Panc1 (cell line): ENCODE measurements at regions not wholly inside any gene's neighbourhood (a gene's known extent, or its start where the extent isn't known, plus 50 kb on each side); places are given as distances from the start of the nearest gene placed in this dataset.
A peak's percentile ranks its signal among the peaks of the same experiment; 100 is the strongest.

Experiments
- ATAC-seq: fragments of 200-7000 bp; cut with Tn5 transposase; 2 replicates; pipeline ENCODE4 v1.9.1; 2020; ENCODE audit warnings: mild to moderate bottlenecking, moderate library complexity
- BruUV-seq: library from RNA; stranded (reverse); fragments of 400-500 nt; replicated peaks from 2 replicates; lab custom pipeline; 2021; lab: Mats Ljungman, UMichigan
- CTCF ChIA-PET: fragments of 300-600 bp; sonication (Branson Sonifier 250); formaldehyde crosslinking; loops from one replicate; lab custom pipeline; 2022; ENCODE audit warnings: antibody characterized with exemption; lab: Charles Lee
- POLR2A ChIA-PET: fragments of 300-600 bp; sonication (Branson Sonifier 250); formaldehyde crosslinking; loops from one replicate; lab custom pipeline; 2022; ENCODE audit warnings: antibody characterized with exemption; lab: Charles Lee
- DNase-seq: peaks from one replicate; pipeline ENCODE4 v3.0.0-alpha.2; 2010; ENCODE audit warnings: low read depth, low spot score
- H3K27ac ChIP-seq: 2 replicates; pipeline ENCODE4 v1.5.1; 2011; ENCODE audit warnings: mild to moderate bottlenecking, low read length, inconsistent platforms
- H3K27me3 ChIP-seq: fragments of 200-500 bp; sonication (Bioruptor generic); 2 replicates; pipeline ENCODE4 v1.6.0; 2014; ENCODE audit warnings: low read length, inconsistent platforms; ENCODE audit not compliant: control insufficient read depth, insufficient read depth
- H3K36me3 ChIP-seq: fragments of 200-500 bp; sonication (Bioruptor generic); 2 replicates; pipeline ENCODE4 v1.5.1; 2014; ENCODE audit warnings: inconsistent platforms, mild to moderate bottlenecking, low read length, moderate library complexity; ENCODE audit not compliant: control insufficient read depth, insufficient read depth
- H3K4me1 ChIP-seq: 2 replicates; pipeline ENCODE4 v1.5.1; 2011; ENCODE audit warnings: inconsistent platforms, mild to moderate bottlenecking, low read length, moderate library complexity; ENCODE audit not compliant: control insufficient read depth, insufficient read depth
- H3K4me3 ChIP-seq, 2 experiments: 2 replicates each; pipeline ENCODE4 v1.5.1; 2011 to 2012; ENCODE audit warnings: low read depth in 2 of 2, low read length in 2 of 2, mild to moderate bottlenecking in 2 of 2, inconsistent platforms in 1 of 2, moderate library complexity in 1 of 2
- H3K9me3 ChIP-seq: fragments of 200-500 bp; sonication (Bioruptor generic); 2 replicates; pipeline ENCODE4 v1.5.1; 2014; ENCODE audit warnings: low read depth, mild to moderate bottlenecking, inconsistent platforms, low read length, moderate library complexity; ENCODE audit not compliant: control insufficient read depth, insufficient read depth
- POLR2AphosphoS5 ChIP-seq: IDR thresholded peaks from 2 replicates; pipeline ENCODE4 v1.6.1; 2012; ENCODE audit warnings: mild to moderate bottlenecking, low read depth, low read length, moderate library complexity
- SIN3A ChIP-seq: IDR thresholded peaks from 2 replicates; pipeline ENCODE4 v1.6.1; 2012; ENCODE audit warnings: low read depth, mild to moderate bottlenecking, low read length, moderate library complexity, borderline replicate concordance; ENCODE audit not compliant: insufficient read depth
- TCF7L2 ChIP-seq: IDR thresholded peaks from 2 replicates; pipeline ENCODE4 v1.6.1; 2011; ENCODE audit warnings: mild to moderate bottlenecking, low read depth, low read length, inconsistent platforms
- in situ Hi-C: cut with HindIII; loops from 2 replicates; pipeline ENCODE4 v1.10.0; 2016; ENCODE audit warnings: low sequenced_read_pairs, low pct_unique_long_range_greater_than_20kb
- intact Hi-C: fragments of 100-400 bp; cut with micrococcal nuclease; formaldehyde crosslinking; loops from one replicate; pipeline ENCODE4 v1.10.0; 2022; ENCODE audit not compliant: unreplicated experiment
- TF ChIP-seq, protein P1 (sequence below): fragments of 450-650 bp; IDR thresholded peaks from 2 replicates; pipeline ENCODE4 v1.5.1; 2017; ENCODE audit warnings: mild to moderate bottlenecking
- TF ChIP-seq, protein P2 (sequence below), 2 experiments: IDR thresholded peaks; 2 replicates each; pipeline ENCODE4 v1.6.1; 2011 to 2012; ENCODE audit warnings: low read depth in 2 of 2, control low read depth in 1 of 2, low read length in 1 of 2, mild to moderate bottlenecking in 1 of 2, moderate library complexity in 1 of 2; ENCODE audit not compliant: insufficient read depth in 1 of 2

DNA sequence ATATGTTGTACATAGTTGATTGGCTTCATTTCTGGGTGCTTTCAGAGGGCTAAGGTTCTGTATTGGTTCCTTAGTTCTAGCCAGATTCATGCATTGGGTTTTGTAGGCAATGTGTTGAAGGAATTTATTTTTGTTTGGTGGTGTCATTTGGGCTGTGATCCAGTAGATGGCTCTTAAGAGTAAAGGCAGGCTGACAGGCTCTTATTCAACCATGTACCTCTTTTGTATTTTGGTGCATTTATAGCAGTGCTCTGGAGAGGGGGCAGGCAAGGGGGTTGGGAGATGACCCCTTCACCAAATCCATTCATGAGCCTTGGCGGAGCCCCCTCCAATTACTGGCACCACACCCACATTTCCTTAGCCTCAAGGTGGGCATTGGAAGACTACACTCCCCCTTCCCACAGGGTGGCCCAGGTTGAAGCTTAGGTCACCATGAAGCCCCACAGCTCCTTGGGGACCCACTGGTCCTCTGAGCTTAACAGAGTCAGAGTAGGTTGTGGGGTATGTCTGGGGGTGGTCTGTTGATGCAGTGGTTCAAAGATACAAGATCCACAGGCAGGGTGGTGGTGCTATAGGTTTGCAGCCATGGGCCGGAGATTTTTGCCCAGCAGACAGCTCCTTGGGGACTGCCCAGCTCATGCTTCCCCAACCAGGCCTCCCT lies 143.0 kb upstream of the GNPDA2 start:
- POLR2A ChIA-PET, result no interaction called here
- H3K9me3 ChIP-seq, result no peaks in the 10 kb centered on the region
- TF ChIP-seq, protein P1, sequence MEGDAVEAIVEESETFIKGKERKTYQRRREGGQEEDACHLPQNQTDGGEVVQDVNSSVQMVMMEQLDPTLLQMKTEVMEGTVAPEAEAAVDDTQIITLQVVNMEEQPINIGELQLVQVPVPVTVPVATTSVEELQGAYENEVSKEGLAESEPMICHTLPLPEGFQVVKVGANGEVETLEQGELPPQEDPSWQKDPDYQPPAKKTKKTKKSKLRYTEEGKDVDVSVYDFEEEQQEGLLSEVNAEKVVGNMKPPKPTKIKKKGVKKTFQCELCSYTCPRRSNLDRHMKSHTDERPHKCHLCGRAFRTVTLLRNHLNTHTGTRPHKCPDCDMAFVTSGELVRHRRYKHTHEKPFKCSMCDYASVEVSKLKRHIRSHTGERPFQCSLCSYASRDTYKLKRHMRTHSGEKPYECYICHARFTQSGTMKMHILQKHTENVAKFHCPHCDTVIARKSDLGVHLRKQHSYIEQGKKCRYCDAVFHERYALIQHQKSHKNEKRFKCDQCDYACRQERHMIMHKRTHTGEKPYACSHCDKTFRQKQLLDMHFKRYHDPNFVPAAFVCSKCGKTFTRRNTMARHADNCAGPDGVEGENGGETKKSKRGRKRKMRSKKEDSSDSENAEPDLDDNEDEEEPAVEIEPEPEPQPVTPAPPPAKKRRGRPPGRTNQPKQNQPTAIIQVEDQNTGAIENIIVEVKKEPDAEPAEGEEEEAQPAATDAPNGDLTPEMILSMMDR, result 0 out of 2 replicates have a peak, but pooled peaks have one; percentile 9
- TF ChIP-seq SIN3A (no peak), POLR2AphosphoS5 (no peak), TCF7L2 (no peak)
- TF ChIP-seq, protein P2, sequence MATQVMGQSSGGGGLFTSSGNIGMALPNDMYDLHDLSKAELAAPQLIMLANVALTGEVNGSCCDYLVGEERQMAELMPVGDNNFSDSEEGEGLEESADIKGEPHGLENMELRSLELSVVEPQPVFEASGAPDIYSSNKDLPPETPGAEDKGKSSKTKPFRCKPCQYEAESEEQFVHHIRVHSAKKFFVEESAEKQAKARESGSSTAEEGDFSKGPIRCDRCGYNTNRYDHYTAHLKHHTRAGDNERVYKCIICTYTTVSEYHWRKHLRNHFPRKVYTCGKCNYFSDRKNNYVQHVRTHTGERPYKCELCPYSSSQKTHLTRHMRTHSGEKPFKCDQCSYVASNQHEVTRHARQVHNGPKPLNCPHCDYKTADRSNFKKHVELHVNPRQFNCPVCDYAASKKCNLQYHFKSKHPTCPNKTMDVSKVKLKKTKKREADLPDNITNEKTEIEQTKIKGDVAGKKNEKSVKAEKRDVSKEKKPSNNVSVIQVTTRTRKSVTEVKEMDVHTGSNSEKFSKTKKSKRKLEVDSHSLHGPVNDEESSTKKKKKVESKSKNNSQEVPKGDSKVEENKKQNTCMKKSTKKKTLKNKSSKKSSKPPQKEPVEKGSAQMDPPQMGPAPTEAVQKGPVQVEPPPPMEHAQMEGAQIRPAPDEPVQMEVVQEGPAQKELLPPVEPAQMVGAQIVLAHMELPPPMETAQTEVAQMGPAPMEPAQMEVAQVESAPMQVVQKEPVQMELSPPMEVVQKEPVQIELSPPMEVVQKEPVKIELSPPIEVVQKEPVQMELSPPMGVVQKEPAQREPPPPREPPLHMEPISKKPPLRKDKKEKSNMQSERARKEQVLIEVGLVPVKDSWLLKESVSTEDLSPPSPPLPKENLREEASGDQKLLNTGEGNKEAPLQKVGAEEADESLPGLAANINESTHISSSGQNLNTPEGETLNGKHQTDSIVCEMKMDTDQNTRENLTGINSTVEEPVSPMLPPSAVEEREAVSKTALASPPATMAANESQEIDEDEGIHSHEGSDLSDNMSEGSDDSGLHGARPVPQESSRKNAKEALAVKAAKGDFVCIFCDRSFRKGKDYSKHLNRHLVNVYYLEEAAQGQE (IDR thresholded peaks at IDR 0.05; ENCODE audit: insufficient read depth in 1 of 2, low read depth in 2 of 2, low read length in 1 of 2), result no peak
- in situ Hi-C loops, result no loop called here
- CTCF ChIA-PET, result no interaction called here
- H3K36me3 ChIP-seq, result no peaks in the 10 kb centered on the region
- intact Hi-C loops, result no loop called here
- H3K4me1 ChIP-seq, result no peaks in the 10 kb centered on the region
- ATAC-seq, result no peak
- H3K27ac ChIP-seq, result no peak overlapping the region
- no peaks in the 10 kb centered on the region for H3K27me3 ChIP-seq
- no peak overlapping the region for H3K4me3 ChIP-seq
- no TSS peak for BruUV-seq
- no peak for DNase-seq

DNA sequence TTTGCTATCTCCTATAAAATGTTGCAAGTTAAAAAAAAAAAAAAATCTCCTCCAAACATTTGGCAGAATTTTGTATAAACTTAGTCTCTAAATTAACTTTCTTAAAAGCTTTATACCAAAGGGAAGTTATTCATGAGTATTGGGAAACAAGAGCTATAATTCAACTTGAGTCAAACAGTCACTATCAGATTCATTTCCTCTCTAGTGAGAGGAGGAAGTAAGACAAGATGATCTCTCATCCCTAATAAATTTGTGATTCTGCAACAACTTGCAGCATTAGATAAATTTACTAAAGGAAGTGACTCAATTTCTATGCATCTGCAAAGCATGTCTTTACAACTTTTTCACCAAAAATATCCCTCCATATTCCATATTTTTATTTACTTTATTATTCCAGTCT lies 135.4 kb upstream of the GNPDA2 start:
- Histone ChIP-seq H3K4me3 (no peak overlapping the region), H3K27ac (no peak overlapping the region), H3K9me3 (no peaks in the 10 kb centered on the region), H3K4me1 (no peaks in the 10 kb centered on the region), H3K27me3 (no peaks in the 10 kb centered on the region), H3K36me3 (no peaks in the 10 kb centered on the region)
- ATAC-seq (no peak), DNase-seq (no peak)
- ChIA-PET CTCF (no interaction called here), POLR2A (no interaction called here)
- in situ Hi-C loops, result no loop called here
- TF ChIP-seq, protein P1, result no peak
- TF ChIP-seq POLR2AphosphoS5 (no peak), TCF7L2 (no peak), SIN3A (no peak)
- TF ChIP-seq, protein P2 (IDR thresholded peaks at IDR 0.05; ENCODE audit: insufficient read depth in 1 of 2, low read depth in 2 of 2, low read length in 1 of 2), result no peak
- intact Hi-C loops, result no loop called here
- BruUV-seq, result no TSS peak
